Esophagus squamous epithelium (tissue), 4 donors: ENCODE measurements at regions not wholly inside any gene's neighbourhood (a gene's known extent, or its start where the extent isn't known, plus 50 kb on each side); places are given as distances from the start of the nearest gene placed in this dataset.

Experiments
- POLR2A ChIP-seq, 4 donors: fragments of 450-650 bp; IDR thresholded peaks; one replicate each; pipeline ENCODE4 v1.6.1; 2017; ENCODE audit warnings: antibody characterized with exemption in 4 of 4, mild to moderate bottlenecking in 4 of 4, moderate library complexity in 3 of 4
- TF ChIP-seq, protein P1 (sequence below), 6 experiments: fragments of 450-650 bp in 4 of 6; fragments of 200-600 bp in 2 of 6; sonication (generic) in 2 of 6; IDR thresholded peaks; one replicate each; pipeline ENCODE4 v1.5.1; 2016 to 2019; ENCODE audit warnings: antibody characterized with exemption in 6 of 6, mild to moderate bottlenecking in 4 of 6, moderate library complexity in 4 of 6

DNA sequence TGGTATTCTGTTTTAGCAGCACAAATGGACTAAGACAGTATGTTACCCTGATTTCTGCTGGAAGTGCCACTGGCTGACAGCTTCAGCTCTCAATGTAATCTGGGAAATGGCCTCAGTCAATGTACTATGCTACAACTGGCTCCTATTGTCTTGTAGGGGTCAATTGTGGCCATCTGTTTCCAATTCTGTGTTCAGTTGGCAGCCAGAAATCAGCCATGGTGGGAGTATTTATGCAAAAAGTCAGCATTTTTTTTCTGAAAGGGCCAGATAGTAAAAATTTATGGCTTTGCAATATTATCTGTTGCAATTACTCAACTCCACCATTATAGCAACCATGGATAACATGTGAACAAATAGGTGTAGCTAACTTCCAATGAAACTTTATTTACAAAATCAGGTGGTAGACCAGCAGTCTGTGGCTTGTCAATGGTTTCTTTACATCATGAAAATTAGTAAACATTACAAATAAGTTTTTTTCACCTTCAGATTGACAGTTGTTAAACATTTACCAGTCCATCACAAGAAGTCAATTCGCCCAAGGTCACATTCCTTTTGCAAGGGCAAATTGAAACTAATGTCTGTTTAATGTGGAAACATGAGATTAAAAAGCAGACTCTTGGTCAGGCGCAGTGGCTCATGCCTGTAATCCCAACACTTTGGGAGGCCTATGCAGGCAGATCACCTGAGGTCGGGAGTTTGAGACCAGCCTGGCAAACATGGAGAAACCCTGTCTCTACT is 58.3 kb upstream of the TSHZ2 start:
- TF ChIP-seq, protein P1, sequence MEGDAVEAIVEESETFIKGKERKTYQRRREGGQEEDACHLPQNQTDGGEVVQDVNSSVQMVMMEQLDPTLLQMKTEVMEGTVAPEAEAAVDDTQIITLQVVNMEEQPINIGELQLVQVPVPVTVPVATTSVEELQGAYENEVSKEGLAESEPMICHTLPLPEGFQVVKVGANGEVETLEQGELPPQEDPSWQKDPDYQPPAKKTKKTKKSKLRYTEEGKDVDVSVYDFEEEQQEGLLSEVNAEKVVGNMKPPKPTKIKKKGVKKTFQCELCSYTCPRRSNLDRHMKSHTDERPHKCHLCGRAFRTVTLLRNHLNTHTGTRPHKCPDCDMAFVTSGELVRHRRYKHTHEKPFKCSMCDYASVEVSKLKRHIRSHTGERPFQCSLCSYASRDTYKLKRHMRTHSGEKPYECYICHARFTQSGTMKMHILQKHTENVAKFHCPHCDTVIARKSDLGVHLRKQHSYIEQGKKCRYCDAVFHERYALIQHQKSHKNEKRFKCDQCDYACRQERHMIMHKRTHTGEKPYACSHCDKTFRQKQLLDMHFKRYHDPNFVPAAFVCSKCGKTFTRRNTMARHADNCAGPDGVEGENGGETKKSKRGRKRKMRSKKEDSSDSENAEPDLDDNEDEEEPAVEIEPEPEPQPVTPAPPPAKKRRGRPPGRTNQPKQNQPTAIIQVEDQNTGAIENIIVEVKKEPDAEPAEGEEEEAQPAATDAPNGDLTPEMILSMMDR (IDR thresholded peaks at IDR 0.05), result no peak
- TF ChIP-seq POLR2A (IDR thresholded peaks at IDR 0.05), result no peak
